ENCODE measurements at regions not wholly inside any gene's neighbourhood (a gene's known extent, or its start where the extent isn't known, plus 50 kb on each side); places are given as distances from the start of the nearest gene placed in this dataset.

DNA sequence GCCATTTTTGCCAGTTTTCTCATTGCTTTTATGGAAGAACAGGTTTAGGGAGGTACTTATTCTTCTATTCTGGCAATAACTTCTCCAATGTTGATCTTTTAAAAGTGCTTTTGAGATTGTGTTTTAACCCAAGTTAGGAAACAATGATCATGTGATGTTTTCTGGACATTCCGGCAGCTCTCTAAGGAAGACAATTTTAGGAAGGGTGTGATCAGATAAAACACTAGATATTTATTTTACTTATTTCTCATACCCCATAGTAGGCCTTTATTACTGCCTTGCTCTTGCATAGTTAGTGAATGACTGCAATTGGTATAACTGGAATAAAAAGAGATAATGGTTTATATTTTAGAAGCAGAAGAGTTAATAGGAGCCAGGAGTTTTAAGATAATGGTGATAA lies 68.4 kb upstream of the SPATA13 start:
- Histone ChIP-seq H3K79me2 (ENCODE audit: insufficient read depth, low read length) (no peaks in the 10 kb centered on the region), H3K9me3 (ENCODE audit: low read depth, low read length) (no peaks in the 10 kb centered on the region), H3K4me1 (ENCODE audit: insufficient read depth, low read length) (no peaks in the 10 kb centered on the region), H3K4me2 (ENCODE audit: insufficient read depth, low read length) (no peak overlapping the region), H3K4me3 (ENCODE audit: insufficient read depth, low read length) (no peak overlapping the region), H4K20me1 (ENCODE audit: insufficient read depth, low read length) (no peaks in the 10 kb centered on the region), H3K27me3 (ENCODE audit: insufficient read depth, low read length) (peaks cover 4% of the 10 kb centered on the region), H3K36me3 (ENCODE audit: insufficient read depth, low read length) (no peaks in the 10 kb centered on the region), H3K27ac (ENCODE audit: low read depth, low read length) (no peak overlapping the region), H2AFZ (ENCODE audit: low read length) (no peak overlapping the region)
- TF ChIP-seq, protein P1, sequence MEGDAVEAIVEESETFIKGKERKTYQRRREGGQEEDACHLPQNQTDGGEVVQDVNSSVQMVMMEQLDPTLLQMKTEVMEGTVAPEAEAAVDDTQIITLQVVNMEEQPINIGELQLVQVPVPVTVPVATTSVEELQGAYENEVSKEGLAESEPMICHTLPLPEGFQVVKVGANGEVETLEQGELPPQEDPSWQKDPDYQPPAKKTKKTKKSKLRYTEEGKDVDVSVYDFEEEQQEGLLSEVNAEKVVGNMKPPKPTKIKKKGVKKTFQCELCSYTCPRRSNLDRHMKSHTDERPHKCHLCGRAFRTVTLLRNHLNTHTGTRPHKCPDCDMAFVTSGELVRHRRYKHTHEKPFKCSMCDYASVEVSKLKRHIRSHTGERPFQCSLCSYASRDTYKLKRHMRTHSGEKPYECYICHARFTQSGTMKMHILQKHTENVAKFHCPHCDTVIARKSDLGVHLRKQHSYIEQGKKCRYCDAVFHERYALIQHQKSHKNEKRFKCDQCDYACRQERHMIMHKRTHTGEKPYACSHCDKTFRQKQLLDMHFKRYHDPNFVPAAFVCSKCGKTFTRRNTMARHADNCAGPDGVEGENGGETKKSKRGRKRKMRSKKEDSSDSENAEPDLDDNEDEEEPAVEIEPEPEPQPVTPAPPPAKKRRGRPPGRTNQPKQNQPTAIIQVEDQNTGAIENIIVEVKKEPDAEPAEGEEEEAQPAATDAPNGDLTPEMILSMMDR (IDR thresholded peaks at IDR 0.05; ENCODE audit: extremely low read depth, low read depth, low read length) = no peak
- no peak for DNase-seq (ENCODE audit: insufficient read length, low spot score, missing footprints)

DNA sequence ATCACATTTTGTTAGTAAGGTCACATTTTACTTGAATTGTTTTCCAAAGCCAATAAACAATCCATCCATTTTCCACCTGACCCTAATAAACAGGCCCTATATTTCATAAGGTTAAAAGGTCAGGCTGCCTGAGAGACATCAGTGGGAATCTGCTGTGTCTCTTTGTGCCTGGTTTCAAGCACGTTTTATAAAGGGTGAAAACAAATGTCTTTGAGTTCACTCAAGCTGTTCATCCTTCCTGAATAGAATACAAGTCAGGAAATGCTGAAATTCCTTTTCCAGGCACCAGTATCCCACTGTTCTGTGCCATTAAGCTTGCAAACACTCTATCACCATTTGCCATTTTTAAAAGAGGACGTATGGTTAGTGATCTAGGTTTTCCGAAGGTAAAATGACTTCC lies 67.5 kb upstream of the SPATA13 start:
- Histone ChIP-seq H3K4me1 (ENCODE audit: insufficient read depth, low read length) (no peaks in the 10 kb centered on the region), H4K20me1 (ENCODE audit: insufficient read depth, low read length) (no peaks in the 10 kb centered on the region), H3K27ac (ENCODE audit: low read depth, low read length) (no peak overlapping the region), H3K27me3 (ENCODE audit: insufficient read depth, low read length) (no peaks in the 10 kb centered on the region), H3K9me3 (ENCODE audit: low read depth, low read length) (no peaks in the 10 kb centered on the region), H3K4me2 (ENCODE audit: insufficient read depth, low read length) (no peak overlapping the region), H3K79me2 (ENCODE audit: insufficient read depth, low read length) (no peaks in the 10 kb centered on the region), H2AFZ (ENCODE audit: low read length) (no peak overlapping the region), H3K4me3 (ENCODE audit: insufficient read depth, low read length) (no peak overlapping the region), H3K36me3 (ENCODE audit: insufficient read depth, low read length) (no peaks in the 10 kb centered on the region)
- no peak for DNase-seq (ENCODE audit: insufficient read length, low spot score, missing footprints)
- TF ChIP-seq, protein P1 (IDR thresholded peaks at IDR 0.05; ENCODE audit: extremely low read depth, low read depth, low read length) = no peak

DNA sequence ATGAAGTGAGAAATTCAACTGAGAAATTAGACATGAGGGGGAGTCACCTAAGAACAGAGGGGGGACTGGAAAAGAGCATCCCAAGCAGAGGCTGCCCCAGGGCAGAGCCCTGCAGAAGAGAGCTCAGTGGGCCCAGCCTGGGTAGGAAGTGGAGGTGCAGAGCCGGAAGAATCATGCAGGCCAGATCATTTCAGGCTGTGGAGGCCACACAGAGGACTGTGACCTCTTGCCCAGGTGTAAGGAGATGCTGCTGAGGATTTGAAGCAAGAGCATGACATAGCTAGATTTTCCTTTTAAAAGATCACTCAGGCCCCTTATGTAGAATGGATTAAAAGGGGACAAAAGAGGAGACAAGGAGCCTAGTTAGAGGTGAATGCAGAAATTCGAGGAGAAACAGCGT lies 63.9 kb upstream of the SPATA13 start:
- Histone ChIP-seq H3K79me2 (ENCODE audit: insufficient read depth, low read length) (no peaks in the 10 kb centered on the region), H2AFZ (ENCODE audit: low read length) (no peak overlapping the region), H3K4me1 (ENCODE audit: insufficient read depth, low read length) (no peaks in the 10 kb centered on the region), H3K36me3 (ENCODE audit: insufficient read depth, low read length) (no peaks in the 10 kb centered on the region), H3K27ac (ENCODE audit: low read depth, low read length) (no peak overlapping the region), H3K27me3 (ENCODE audit: insufficient read depth, low read length) (peaks cover 1% of the 10 kb centered on the region), H4K20me1 (ENCODE audit: insufficient read depth, low read length) (no peaks in the 10 kb centered on the region), H3K4me2 (ENCODE audit: insufficient read depth, low read length) (no peak overlapping the region), H3K4me3 (ENCODE audit: insufficient read depth, low read length) (no peak overlapping the region), H3K9me3 (ENCODE audit: low read depth, low read length) (no peaks in the 10 kb centered on the region)
- no peak for DNase-seq (ENCODE audit: insufficient read length, low spot score, missing footprints)
- TF ChIP-seq, protein P1 (IDR thresholded peaks at IDR 0.05; ENCODE audit: extremely low read depth, low read depth, low read length) = no peak

DNA sequence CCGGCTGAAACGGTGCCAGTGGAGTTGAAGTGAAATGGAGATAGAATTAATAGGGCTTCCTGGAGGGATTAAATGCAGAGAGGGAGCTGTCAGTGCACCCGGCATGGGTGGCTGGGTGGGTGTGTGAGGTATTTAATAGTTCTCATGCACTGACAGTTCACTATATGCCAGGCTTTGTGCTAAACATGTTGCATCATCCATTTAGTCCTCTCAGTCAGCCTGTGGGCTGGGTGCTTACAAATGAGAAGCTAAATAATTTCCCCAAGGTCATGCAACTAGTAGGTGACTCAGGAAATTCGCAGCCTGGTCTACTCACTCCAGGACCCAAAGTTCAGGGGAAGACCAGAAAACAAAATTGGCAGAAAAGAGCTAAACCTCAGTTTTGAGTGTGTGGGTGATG lies 63.5 kb upstream of the SPATA13 start:
- Histone ChIP-seq H3K36me3 (ENCODE audit: insufficient read depth, low read length) (no peaks in the 10 kb centered on the region), H3K4me2 (ENCODE audit: insufficient read depth, low read length) (no peak overlapping the region), H3K79me2 (ENCODE audit: insufficient read depth, low read length) (no peaks in the 10 kb centered on the region), H3K27me3 (ENCODE audit: insufficient read depth, low read length) (peaks cover 2% of the 10 kb centered on the region), H3K4me1 (ENCODE audit: insufficient read depth, low read length) (no peaks in the 10 kb centered on the region), H3K4me3 (ENCODE audit: insufficient read depth, low read length) (no peak overlapping the region), H4K20me1 (ENCODE audit: insufficient read depth, low read length) (no peaks in the 10 kb centered on the region), H2AFZ (ENCODE audit: low read length) (no peak overlapping the region), H3K27ac (ENCODE audit: low read depth, low read length) (no peak overlapping the region), H3K9me3 (ENCODE audit: low read depth, low read length) (no peaks in the 10 kb centered on the region)
- TF ChIP-seq, protein P1 (IDR thresholded peaks at IDR 0.05; ENCODE audit: extremely low read depth, low read depth, low read length) = no peak
- DNase-seq (ENCODE audit: insufficient read length, low spot score, missing footprints) = no peak

Measured in osteoblast (primary cell).